Keratinocyte (primary cell): ENCODE measurements at regions not wholly inside any gene's neighbourhood (a gene's known extent, or its start where the extent isn't known, plus 50 kb on each side); places are given as distances from the start of the nearest gene placed in this dataset.

Source experiments
- DNase-seq: peaks from one replicate; pipeline ENCODE4 v3.0.0-alpha.2; 2011; ENCODE audit warnings: low read depth, missing footprints, low spot score
- FAIRE-seq: peaks from 2 replicates; lab custom pipeline; 2011; peaks lifted over from hg19 to GRCh38; lab: Jason Lieb, UNC
- H2AFZ ChIP-seq: 2 replicates; pipeline ENCODE4 v1.6.0; 2012; ENCODE audit warnings: low read length, control low read depth, inconsistent platforms; ENCODE audit not compliant: control insufficient read depth
- H3K27ac ChIP-seq: 2 replicates; pipeline ENCODE4 v1.5.1; 2011; ENCODE audit warnings: low read length; ENCODE audit not compliant: control insufficient read depth, insufficient read depth
- H3K27me3 ChIP-seq: 3 replicates; pipeline ENCODE4 v1.6.0; 2011; ENCODE audit warnings: low read length; ENCODE audit not compliant: control insufficient read depth, insufficient read depth; ENCODE audit errors: extremely low read depth
- H3K36me3 ChIP-seq, 2 experiments: 2 replicates in 1 of 2; 3 replicates in 1 of 2; pipeline ENCODE4 v1.5.1; 2011; ENCODE audit warnings: low read length in 2 of 2, mild to moderate bottlenecking in 1 of 2; ENCODE audit not compliant: control insufficient read depth in 2 of 2, insufficient read depth in 2 of 2; ENCODE audit errors: extremely low read depth in 1 of 2
- H3K4me1 ChIP-seq: 3 replicates; pipeline ENCODE4 v1.5.1; 2011; ENCODE audit warnings: low read length; ENCODE audit not compliant: control insufficient read depth, insufficient read depth; ENCODE audit errors: extremely low read depth
- H3K4me2 ChIP-seq: 3 replicates; pipeline ENCODE4 v1.6.0; 2011; ENCODE audit warnings: low read depth, low read length; ENCODE audit not compliant: control insufficient read depth, insufficient read depth; ENCODE audit errors: extremely low read depth
- H3K4me3 ChIP-seq, 3 experiments: fragments of 200-600 bp in 1 of 3; sonication (generic) in 1 of 3; 2 replicates in 2 of 3; 3 replicates in 1 of 3; pipeline ENCODE4 v1.5.1; 2011 to 2016; ENCODE audit warnings: low read length in 3 of 3, mild to moderate bottlenecking in 3 of 3, control low read depth in 2 of 3, inconsistent platforms in 1 of 3, low read depth in 1 of 3, mixed read lengths in 1 of 3, mixed run types in 1 of 3, moderate library complexity in 1 of 3; ENCODE audit not compliant: control insufficient read depth in 2 of 3, insufficient read depth in 2 of 3; ENCODE audit errors: extremely low read depth in 1 of 3
- H3K79me2 ChIP-seq: 2 replicates; pipeline ENCODE4 v1.6.0; 2012; ENCODE audit warnings: low read length; ENCODE audit not compliant: control insufficient read depth, insufficient read depth
- H3K9ac ChIP-seq: 3 replicates; pipeline ENCODE4 v1.6.0; 2011; ENCODE audit warnings: low read length; ENCODE audit not compliant: control insufficient read depth, insufficient read depth; ENCODE audit errors: extremely low read depth
- H3K9me1 ChIP-seq: 3 replicates; pipeline ENCODE4 v1.6.0; 2011; ENCODE audit warnings: low read length; ENCODE audit not compliant: control insufficient read depth, insufficient read depth; ENCODE audit errors: extremely low read depth
- H3K9me3 ChIP-seq: 2 replicates; pipeline ENCODE4 v1.5.1; 2012; ENCODE audit warnings: low read depth, low read length; ENCODE audit not compliant: control insufficient read depth
- H4K20me1 ChIP-seq: 3 replicates; pipeline ENCODE4 v1.6.0; 2011; ENCODE audit warnings: low read length; ENCODE audit not compliant: control insufficient read depth, insufficient read depth; ENCODE audit errors: extremely low read depth
- CTCF ChIP-seq, 3 experiments: IDR thresholded peaks in 1 of 3; conservative IDR thresholded peaks in 1 of 3; optimal IDR thresholded peaks in 1 of 3; 2 replicates in 2 of 3; 3 replicates in 1 of 3; pipeline versions ENCODE3 to v1.5.1; 2011; ENCODE audit warnings: low read length in 3 of 3, mild to moderate bottlenecking in 3 of 3, moderate library complexity in 2 of 3, control low read depth in 1 of 3, inconsistent platforms in 1 of 3; ENCODE audit not compliant: insufficient read depth in 2 of 3; ENCODE audit errors: extremely low read depth in 1 of 3
- EZH2 ChIP-seq: IDR thresholded peaks from one replicate; pipeline ENCODE4 v1.6.1; 2012; ENCODE audit warnings: inconsistent platforms, mild to moderate bottlenecking, low read length, moderate library complexity
- dilution Hi-C: fragments of 300-500 bp; cut with MboI; formaldehyde crosslinking; loops from one replicate; pipeline ENCODE4 v1.7.0; 2020; ENCODE audit warnings: low sequenced_read_pairs; ENCODE audit not compliant: extremely low pct_ligation_motif_present

GRCh38 chr13:95352486-95352885 lies 51.2 kb upstream of the ABCC4 start:
- Histone ChIP-seq H3K9me3 (no peaks in the 10 kb centered on the region), H3K36me3 (no peaks in the 10 kb centered on the region), H4K20me1 (no peaks in the 10 kb centered on the region), H3K4me1 (no peaks in the 10 kb centered on the region), H3K27ac (no peak overlapping the region), H3K9ac (no peak overlapping the region), H2AFZ (no peak overlapping the region), H3K27me3 (no peaks in the 10 kb centered on the region), H3K4me3 (no peak overlapping the region), H3K9me1 (no peaks in the 10 kb centered on the region), H3K4me2 (no peak overlapping the region), H3K79me2 (no peaks in the 10 kb centered on the region)
- dilution Hi-C loops = no loop called here
- DNase-seq = no peak
- TF ChIP-seq CTCF (optimal IDR thresholded peaks at IDR 0.05 in 1 of 3, IDR thresholded peaks at IDR 0.05 in 1 of 3, conservative IDR thresholded peaks at IDR 0.05 in 1 of 3; ENCODE audit: extremely low read depth in 1 of 3, insufficient read depth in 2 of 3, low read length in 3 of 3) (no peak), EZH2 (no peak)
- FAIRE-seq = no peak

- DNase-seq = no peak
- FAIRE-seq = no peak
- no peaks in the 10 kb centered on the region for H3K36me3 ChIP-seq
- H3K4me2 ChIP-seq = no peak overlapping the region
- no peak for TF ChIP-seq EZH2
- TF ChIP-seq CTCF (optimal IDR thresholded peaks at IDR 0.05 in 1 of 3, IDR thresholded peaks at IDR 0.05 in 1 of 3, conservative IDR thresholded peaks at IDR 0.05 in 1 of 3; ENCODE audit: extremely low read depth in 1 of 3, insufficient read depth in 2 of 3, low read length in 3 of 3) = no peak
- no peaks in the 10 kb centered on the region for H3K9me3 ChIP-seq
- H3K4me3 ChIP-seq = no peak overlapping the region
- H2AFZ ChIP-seq = no peak overlapping the region
- no peaks in the 10 kb centered on the region for H3K27me3 ChIP-seq
- dilution Hi-C loops = no loop called here
- no peaks in the 10 kb centered on the region for H4K20me1 ChIP-seq
- H3K9ac ChIP-seq = no peak overlapping the region
- H3K27ac ChIP-seq = no peak overlapping the region
- no peaks in the 10 kb centered on the region for H3K79me2 ChIP-seq
- no peaks in the 10 kb centered on the region for H3K9me1 ChIP-seq
- H3K4me1 ChIP-seq = no peaks in the 10 kb centered on the region
These were observed 52.9 kb upstream of the ABCC4 start for GRCh38 chr13:95354156-95354555.
